Prostate gland (tissue), 2 donors: ENCODE measurements at regions not wholly inside any gene's neighbourhood (a gene's known extent, or its start where the extent isn't known, plus 50 kb on each side); places are given as distances from the start of the nearest gene placed in this dataset.

Experiments
- CTCF ChIP-seq, 4 experiments: fragments of 200-600 bp in 2 of 4; fragments of 450-650 bp in 2 of 4; sonication (generic) in 2 of 4; IDR thresholded peaks; 1 replicate in 3 of 4; 2 replicates in 1 of 4; pipeline ENCODE4 v1.5.1; 2016 to 2019; ENCODE audit warnings: antibody characterized with exemption in 4 of 4, mild to moderate bottlenecking in 2 of 4, moderate library complexity in 2 of 4
- POLR2A ChIP-seq: fragments of 450-650 bp; IDR thresholded peaks from one replicate; pipeline ENCODE4 v1.6.1; 2016; ENCODE audit warnings: antibody characterized with exemption, mild to moderate bottlenecking
- POLR2AphosphoS5 ChIP-seq: sonication (generic); formaldehyde crosslinking; IDR thresholded peaks from one replicate; pipeline ENCODE4 v1.6.1; 2017; ENCODE audit warnings: antibody characterized with exemption

- TF ChIP-seq CTCF (IDR thresholded peaks at IDR 0.05) = no peak
- no peak for TF ChIP-seq POLR2AphosphoS5
- TF ChIP-seq POLR2A = no peak
These were observed 1209.7 kb upstream of the MAP3K7 start for GRCh38 chr6:91796603-91797002.
